HepG2 (cell line): ENCODE measurements at regions not wholly inside any gene's neighbourhood (a gene's known extent, or its start where the extent isn't known, plus 50 kb on each side); places are given as distances from the start of the nearest gene placed in this dataset.

Experiments used
- ATAC-seq: fragments of 200-7000 bp; cut with Tn5 transposase; 3 replicates; pipeline ENCODE4 v1.9.1; 2020; ENCODE audit warnings: mild to moderate bottlenecking, moderate library complexity
- BruUV-seq: library from RNA; stranded (reverse); fragments of 400-500 nt; replicated peaks from 2 replicates; lab custom pipeline; 2021; lab: Mats Ljungman, UMichigan
- CTCF ChIA-PET: fragments of 300-600 bp; formaldehyde crosslinking; extraction: SDS; loops from one replicate; lab custom pipeline; 2021; ENCODE audit warnings: low total read pairs, inconsistent platforms, low intra/inter-chr PET ratio; lab: Yijun Ruan, JAX
- POLR2A ChIA-PET: fragments of 350-600 bp; sonication (Branson Sonifier 250); formaldehyde crosslinking; loops from one replicate; lab custom pipeline; 2020; ENCODE audit warnings: antibody characterized with exemption, inconsistent platforms; lab: Yijun Ruan, JAX
- DNase-seq: peaks from one replicate; pipeline ENCODE4 v3.0.0-alpha.2; 2015; ENCODE audit warnings: low spot score
- FAIRE-seq: peaks from 3 replicates; lab custom pipeline; 2011; peaks lifted over from hg19 to GRCh38; lab: Jason Lieb, UNC
- H2AFZ ChIP-seq: one replicate; pipeline ENCODE4 v1.6.1; 2011; ENCODE audit warnings: low read length, inconsistent platforms
- H3K27ac ChIP-seq: fragments of 300-600 bp; 3 replicates; pipeline ENCODE4 v1.8.0; 2011; ENCODE audit warnings: mixed run types, mild to moderate bottlenecking, mixed read lengths, low read length, inconsistent platforms; ENCODE audit not compliant: insufficient read depth; ENCODE audit errors: extremely low read length
- H3K27me3 ChIP-seq, 2 experiments: fragments of 200-600 bp in 1 of 2; 2 replicates in 1 of 2; 3 replicates in 1 of 2; pipeline versions ENCODE4 v1.6.0 to v1.8.0; 2011; ENCODE audit warnings: low read length in 2 of 2, mild to moderate bottlenecking in 2 of 2, moderate library complexity in 2 of 2, inconsistent platforms in 1 of 2; ENCODE audit not compliant: insufficient read depth in 2 of 2, control insufficient read depth in 1 of 2
- H3K36me3 ChIP-seq, 2 experiments: fragments of 200-600 bp in 1 of 2; replicated peaks in 1 of 2; 2 replicates in 1 of 2; 3 replicates in 1 of 2; pipeline versions ENCODE4 v1.5.1 to v1.8.0; 2011; ENCODE audit warnings: low read length in 2 of 2, inconsistent platforms in 1 of 2; ENCODE audit not compliant: insufficient read depth in 2 of 2, control insufficient read depth in 1 of 2
- H3K4me1 ChIP-seq: 2 replicates; pipeline ENCODE4 v1.5.1; 2012; ENCODE audit warnings: low read length, inconsistent platforms; ENCODE audit not compliant: insufficient read depth
- H3K4me2 ChIP-seq: 2 replicates; pipeline ENCODE4 v1.6.0; 2011; ENCODE audit warnings: low read depth, low read length, inconsistent platforms
- H3K4me3 ChIP-seq, 3 experiments: fragments of 200-600 bp in 1 of 3; sonication (generic), shearing (Covaris generic) in 1 of 3; replicated peaks in 1 of 3; 2 replicates each; pipeline ENCODE4 v1.5.1; 2011 to 2016; ENCODE audit warnings: low read length in 3 of 3, inconsistent platforms in 2 of 3, low read depth in 2 of 3, mild to moderate bottlenecking in 2 of 3, control low read depth in 1 of 3, mixed read lengths in 1 of 3; ENCODE audit not compliant: insufficient read depth in 1 of 3
- H3K79me2 ChIP-seq: one replicate; pipeline ENCODE4 v1.6.1; 2011; ENCODE audit warnings: low read length, inconsistent platforms; ENCODE audit not compliant: insufficient read depth
- H3K9ac ChIP-seq: 2 replicates; pipeline ENCODE4 v1.6.0; 2011; ENCODE audit warnings: mild to moderate bottlenecking, low read depth, low read length, inconsistent platforms; ENCODE audit not compliant: insufficient read depth
- H3K9me3 ChIP-seq: 2 replicates; pipeline ENCODE4 v1.5.1; 2012; ENCODE audit warnings: mild to moderate bottlenecking, low read length
- H4K20me1 ChIP-seq: 2 replicates; pipeline ENCODE4 v1.6.0; 2011; ENCODE audit warnings: inconsistent platforms, mild to moderate bottlenecking, low read length, moderate library complexity; ENCODE audit not compliant: insufficient read depth
- BHLHE40 ChIP-seq: IDR thresholded peaks from 2 replicates; pipeline ENCODE4 v1.6.1; 2011; ENCODE audit warnings: low read length, improper control_type of control experiment
- CHCHD3 ChIP-seq: sonication (generic); formaldehyde crosslinking; IDR thresholded peaks from 2 replicates; pipeline ENCODE4 v1.8.0; 2022; ENCODE audit warnings: mild to moderate bottlenecking, missing genetic modification reagents, moderate library complexity
- DMAP1 ChIP-seq: IDR thresholded peaks from 2 replicates; pipeline ENCODE4 v1.6.1; 2016
- FOXO1 ChIP-seq: sonication (generic); formaldehyde crosslinking; IDR thresholded peaks from 2 replicates; pipeline ENCODE4 v1.4.0; 2020; ENCODE audit warnings: missing genetic modification reagents
- HMGA1 ChIP-seq: sonication (generic); formaldehyde crosslinking; conservative IDR thresholded peaks from 2 replicates; pipeline ENCODE4 v1.4.0; 2020; ENCODE audit warnings: missing genetic modification reagents
- MTA1 ChIP-seq: sonication (generic); formaldehyde crosslinking; IDR thresholded peaks from 2 replicates; pipeline ENCODE4 v1.4.0; 2020; ENCODE audit warnings: missing genetic modification reagents, mild to moderate bottlenecking, borderline replicate concordance
- MZF1 ChIP-seq: sonication (generic); formaldehyde crosslinking; IDR thresholded peaks from 2 replicates; pipeline ENCODE4 v1.8.1; 2023; ENCODE audit warnings: mild to moderate bottlenecking, missing genetic modification reagents, borderline replicate concordance
- NFE2L2 ChIP-seq: fragments of 150-350 bp; IDR thresholded peaks from 2 replicates; pipeline ENCODE4 v1.6.1; 2014; ENCODE audit warnings: low read length
- RORA ChIP-seq: sonication (generic); formaldehyde crosslinking; IDR thresholded peaks from 2 replicates; pipeline ENCODE4 v1.5.0; 2020; ENCODE audit warnings: mild to moderate bottlenecking, missing genetic modification reagents, moderate library complexity
- ZBTB2 ChIP-seq: sonication (generic); formaldehyde crosslinking; IDR thresholded peaks from 2 replicates; pipeline ENCODE4 v1.8.0; 2022; ENCODE audit warnings: low read depth, missing genetic modification reagents
- ZFP90 ChIP-seq: sonication (generic); formaldehyde crosslinking; IDR thresholded peaks from 2 replicates; pipeline ENCODE4 v1.8.0; 2022; ENCODE audit warnings: missing genetic modification reagents, mild to moderate bottlenecking, inconsistent platforms, borderline replicate concordance
- ZNF3 ChIP-seq: IDR thresholded peaks from 2 replicates; pipeline ENCODE4 v1.7.0; 2017; ENCODE audit warnings: inconsistent platforms
- ZNF512B ChIP-seq: sonication (generic); formaldehyde crosslinking; IDR thresholded peaks from 2 replicates; pipeline ENCODE4 v1.5.1; 2020; ENCODE audit warnings: missing genetic modification reagents, mild to moderate bottlenecking, borderline replicate concordance
- ZNF557 ChIP-seq: sonication (generic); formaldehyde crosslinking; IDR thresholded peaks from 2 replicates; pipeline ENCODE4 v1.4.0; 2020; ENCODE audit warnings: missing genetic modification reagents
- ZNF704 ChIP-seq: sonication (generic); formaldehyde crosslinking; IDR thresholded peaks from 2 replicates; pipeline ENCODE4 v1.8.1; 2023; ENCODE audit warnings: mild to moderate bottlenecking, inconsistent platforms, moderate library complexity, missing genetic modification reagents, borderline replicate concordance
- ZNF768 ChIP-seq: sonication (generic); formaldehyde crosslinking; IDR thresholded peaks from 2 replicates; pipeline ENCODE4 v1.4.0; 2020; ENCODE audit warnings: missing genetic modification reagents
- WGBS: methylation state at CpG from one replicate; pipeline ENCODE4 v1.1.6; 2017; ENCODE audit warnings: low lambda C conversion rate; 5-methylcytosine and 5-hydroxymethylcytosine counted together
- in situ Hi-C: cut with HindIII; loops from 2 replicates; pipeline ENCODE4 v1.10.0; 2017; ENCODE audit warnings: low pct_unique_long_range_greater_than_20kb; ENCODE audit not compliant: extremely low pct_ligation_motif_present
- intact Hi-C: fragments of 100-400 bp; cut with micrococcal nuclease; formaldehyde crosslinking; loops from one replicate; pipeline ENCODE4 v1.10.0; 2022; ENCODE audit not compliant: unreplicated experiment

GRCh38 chr10:90998733-90999511 is 78.0 kb upstream of the ANKRD1 start (continued):
- TF ChIP-seq ZNF512B (no peak), MTA1 (CRISPR knock-in tag) (no peak), HMGA1 (no peak), MZF1 (CRISPR knock-in tag) (no peak)

GRCh38 chr10:90999512-91000172 is 78.8 kb upstream of the ANKRD1 start:
- ChIA-PET CTCF (no interaction called here), POLR2A (no interaction called here)
- DNase-seq (no peak), ATAC-seq (no peak), FAIRE-seq (no peak)
- no TSS peak for BruUV-seq
- Histone ChIP-seq H2AFZ (no peak overlapping the region), H3K27me3 (no peaks in the 10 kb centered on the region), H3K9me3 (no peaks in the 10 kb centered on the region), H3K36me3 (no peaks in the 10 kb centered on the region), H3K79me2 (no peaks in the 10 kb centered on the region), H3K27ac (no peak overlapping the region), H4K20me1 (no peaks in the 10 kb centered on the region), H3K4me1 (peaks cover 6% of the 10 kb centered on the region), H3K4me2 (no peak overlapping the region), H3K9ac (no peak overlapping the region), H3K4me3 (no peak overlapping the region)
- in situ Hi-C loops (no loop called here), intact Hi-C loops (no loop called here)
- WGBS = 55% methylated on average over 5 of the region's 5 CpGs
- TF ChIP-seq ZNF768 (CRISPR knock-in tag) = no peak
- TF ChIP-seq ZBTB2 = no peak
- TF ChIP-seq ZFP90 = no peak
- no peak for TF ChIP-seq ZNF704 (CRISPR knock-in tag)
- TF ChIP-seq NFE2L2 = no peak
- no peak for TF ChIP-seq DMAP1
- TF ChIP-seq BHLHE40 = no peak
- TF ChIP-seq ZNF3 (CRISPR knock-in tag) = no peak
- TF ChIP-seq FOXO1 (CRISPR knock-in tag) = no peak
- TF ChIP-seq RORA = no peak
- no peak for TF ChIP-seq CHCHD3 (CRISPR knock-in tag)
- TF ChIP-seq ZNF557 (CRISPR knock-in tag) = no peak
